HG03460 (cell line): ENCODE measurements at regions not wholly inside any gene's neighbourhood (a gene's known extent, or its start where the extent isn't known, plus 50 kb on each side); places are given as distances from the start of the nearest gene placed in this dataset.

ENCODE experiments used
- ATAC-seq: cut with Tn5 transposase; IDR thresholded peaks from one replicate; pipeline ENCODE4 v1.9.1; 2021; ENCODE audit not compliant: unreplicated experiment

- no peak for ATAC-seq
Observed at GRCh38 chr10:29760138-29760900, 125.5 kb upstream of the SVIL start.

- ATAC-seq, result no peak
Observed at GRCh38 chr10:29757551-29758297, 123.0 kb upstream of the SVIL start.

- ATAC-seq, result no peak
Observed at GRCh38 chr10:29756451-29756850, 121.7 kb upstream of the SVIL start.

- no peak for ATAC-seq
Observed at GRCh38 chr10:29753283-29753682, 118.5 kb upstream of the SVIL start.

GRCh38 chr10:29751684-29752083, 116.9 kb upstream of the SVIL start:
- ATAC-seq, result no peak

GRCh38 chr10:29751240-29751639, 116.5 kb upstream of the SVIL start:
- no peak for ATAC-seq

GRCh38 chr10:29749150-29749549, 114.4 kb upstream of the SVIL start:
- ATAC-seq, result no peak

- no peak for ATAC-seq
Observed at GRCh38 chr10:29748109-29748650, 113.4 kb upstream of the SVIL start.

GRCh38 chr10:29746080-29746797, 111.5 kb upstream of the SVIL start:
- no peak for ATAC-seq

GRCh38 chr10:29740981-29741545, 106.3 kb upstream of the SVIL start:
- no peak for ATAC-seq

GRCh38 chr10:29738341-29738740, 103.6 kb upstream of the SVIL start:
- ATAC-seq, result no peak

GRCh38 chr10:29737074-29737593, 102.4 kb upstream of the SVIL start:
- no peak for ATAC-seq

- ATAC-seq, result no peak
Observed at GRCh38 chr10:29736366-29737073, 101.7 kb upstream of the SVIL start.

GRCh38 chr10:29735628-29736365, 101.0 kb upstream of the SVIL start:
- peak; percentile 81 for ATAC-seq

GRCh38 chr10:29734962-29735627, 100.3 kb upstream of the SVIL start:
- peak; percentile 51 for ATAC-seq

GRCh38 chr10:29734640-29734961, 99.8 kb upstream of the SVIL start:
- ATAC-seq, result no peak

GRCh38 chr10:29733323-29733722, 98.6 kb upstream of the SVIL start:
- no peak for ATAC-seq

GRCh38 chr10:29732918-29733317, 98.1 kb upstream of the SVIL start:
- ATAC-seq, result no peak

GRCh38 chr10:29731760-29732159, 97.0 kb upstream of the SVIL start:
- ATAC-seq, result no peak
